Kidney glomerular epithelial cell (primary cell): ENCODE measurements at regions not wholly inside any gene's neighbourhood (a gene's known extent, or its start where the extent isn't known, plus 50 kb on each side); places are given as distances from the start of the nearest gene placed in this dataset.
"Not testable (repeated sequence)": the region's sequence is repeated elsewhere in the genome, so short reads cannot be mapped to it uniquely, and the experiment has no call there.

Experiments
- DNase-seq: peaks from one replicate; lab custom pipeline; 2025; lab: John Stamatoyannopoulos, UW

- not testable (repeated sequence) for DNase-seq
Measured at GRCh38 chr2:89874810-89875595, 1183.5 kb downstream of the RPIA start.

GRCh38 chr2:89876445-89876844, 1185.0 kb downstream of the RPIA start:
- not testable (repeated sequence) for DNase-seq

- DNase-seq, result not testable (repeated sequence)
Measured at GRCh38 chr2:89876878-89877277, 1185.4 kb downstream of the RPIA start.

GRCh38 chr2:89882880-89883279, 1191.4 kb downstream of the RPIA start:
- not testable (repeated sequence) for DNase-seq

GRCh38 chr2:89883624-89884023, 1192.2 kb downstream of the RPIA start:
- not testable (repeated sequence) for DNase-seq

GRCh38 chr2:89885071-89885470, 1193.6 kb downstream of the RPIA start:
- DNase-seq, result not testable (repeated sequence)

GRCh38 chr2:89888693-89889092, 1197.2 kb downstream of the RPIA start:
- DNase-seq, result not testable (repeated sequence)

GRCh38 chr2:89890185-89890773, 1198.8 kb downstream of the RPIA start:
- DNase-seq, result not testable (repeated sequence)

- not testable (repeated sequence) for DNase-seq
Measured at GRCh38 chr2:89894988-89895387, 1203.5 kb downstream of the RPIA start.

GRCh38 chr2:89895629-89896028, 1204.2 kb downstream of the RPIA start:
- DNase-seq, result not testable (repeated sequence)

- DNase-seq, result not testable (repeated sequence)
Measured at GRCh38 chr2:89927018-89927417, 1235.5 kb downstream of the RPIA start.

- not testable (repeated sequence) for DNase-seq
Measured at GRCh38 chr2:89935436-89935835, 1244.0 kb downstream of the RPIA start.

GRCh38 chr2:89936011-89936410, 1244.5 kb downstream of the RPIA start:
- DNase-seq, result not testable (repeated sequence)

GRCh38 chr2:89936559-89936958, 1245.1 kb downstream of the RPIA start:
- not testable (repeated sequence) for DNase-seq

- DNase-seq, result not testable (repeated sequence)
Measured at GRCh38 chr2:89938756-89939155, 1247.3 kb downstream of the RPIA start.

GRCh38 chr2:89944267-89944666, 1252.8 kb downstream of the RPIA start:
- not testable (repeated sequence) for DNase-seq

- not testable (repeated sequence) for DNase-seq
Measured at GRCh38 chr2:89945004-89945616, 1253.6 kb downstream of the RPIA start.

- not testable (repeated sequence) for DNase-seq
Measured at GRCh38 chr2:89947208-89947815, 1255.8 kb downstream of the RPIA start.

GRCh38 chr2:89948102-89948501, 1256.6 kb downstream of the RPIA start:
- not testable (repeated sequence) for DNase-seq

GRCh38 chr2:89950807-89951206, 1259.3 kb downstream of the RPIA start:
- not testable (repeated sequence) for DNase-seq

- peak; percentile 0 for DNase-seq
Measured at GRCh38 chr2:89957236-89957635, 1265.8 kb downstream of the RPIA start.

- not testable (repeated sequence) for DNase-seq
Measured at GRCh38 chr2:89959729-89960378, 1268.4 kb downstream of the RPIA start.
